B cell (primary cell): ENCODE measurements at regions not wholly inside any gene's neighbourhood (a gene's known extent, or its start where the extent isn't known, plus 50 kb on each side); places are given as distances from the start of the nearest gene placed in this dataset.

Source experiments
- EZH2 ChIP-seq: IDR thresholded peaks from 2 replicates; pipeline ENCODE4 v1.6.1; 2012; ENCODE audit warnings: borderline replicate concordance, low read depth, mild to moderate bottlenecking, moderate library complexity, low read length; ENCODE audit not compliant: insufficient read depth, poor library complexity, severe bottlenecking
- TF ChIP-seq, protein P1 (sequence below): fragments of 200-600 bp; IDR thresholded peaks from one replicate; pipeline ENCODE4 v1.8.0; 2022; ENCODE audit warnings: antibody characterized with exemption, mild to moderate bottlenecking

DNA sequence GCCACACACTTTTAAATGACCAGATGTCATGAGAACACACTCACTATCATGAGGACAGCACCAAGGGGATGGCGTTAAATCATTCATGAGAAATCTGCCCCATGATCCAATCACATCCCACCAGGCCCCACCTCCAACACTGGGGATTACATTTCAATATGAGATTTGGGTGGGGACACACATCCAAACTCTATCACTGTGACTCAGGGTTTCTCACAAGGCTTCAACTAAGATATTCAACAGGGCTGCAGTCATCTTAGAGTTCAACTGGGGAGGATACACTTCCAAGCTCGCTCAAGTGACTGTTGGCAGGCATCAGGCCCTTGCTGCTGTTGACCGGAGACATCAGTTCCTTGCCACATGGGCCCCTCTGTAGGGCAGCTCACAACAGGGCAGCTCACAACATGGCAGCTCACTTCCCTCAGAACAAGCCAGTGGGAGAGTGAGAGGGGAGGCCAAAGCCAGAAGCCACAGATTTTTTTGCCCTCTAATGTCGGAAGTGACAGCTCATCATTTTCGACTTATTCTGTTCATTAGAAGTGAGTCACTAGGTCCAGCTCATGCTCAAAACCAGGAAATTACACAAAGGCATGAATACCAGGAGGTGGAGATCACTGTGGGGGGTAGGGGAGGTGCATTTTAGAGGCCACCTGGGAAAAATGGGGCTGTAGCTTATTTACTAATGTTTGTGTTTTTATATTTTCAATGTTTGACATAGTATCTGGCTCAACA lies 50.8 kb upstream of the PTHLH start:
- no peak for TF ChIP-seq EZH2
- TF ChIP-seq, protein P1, sequence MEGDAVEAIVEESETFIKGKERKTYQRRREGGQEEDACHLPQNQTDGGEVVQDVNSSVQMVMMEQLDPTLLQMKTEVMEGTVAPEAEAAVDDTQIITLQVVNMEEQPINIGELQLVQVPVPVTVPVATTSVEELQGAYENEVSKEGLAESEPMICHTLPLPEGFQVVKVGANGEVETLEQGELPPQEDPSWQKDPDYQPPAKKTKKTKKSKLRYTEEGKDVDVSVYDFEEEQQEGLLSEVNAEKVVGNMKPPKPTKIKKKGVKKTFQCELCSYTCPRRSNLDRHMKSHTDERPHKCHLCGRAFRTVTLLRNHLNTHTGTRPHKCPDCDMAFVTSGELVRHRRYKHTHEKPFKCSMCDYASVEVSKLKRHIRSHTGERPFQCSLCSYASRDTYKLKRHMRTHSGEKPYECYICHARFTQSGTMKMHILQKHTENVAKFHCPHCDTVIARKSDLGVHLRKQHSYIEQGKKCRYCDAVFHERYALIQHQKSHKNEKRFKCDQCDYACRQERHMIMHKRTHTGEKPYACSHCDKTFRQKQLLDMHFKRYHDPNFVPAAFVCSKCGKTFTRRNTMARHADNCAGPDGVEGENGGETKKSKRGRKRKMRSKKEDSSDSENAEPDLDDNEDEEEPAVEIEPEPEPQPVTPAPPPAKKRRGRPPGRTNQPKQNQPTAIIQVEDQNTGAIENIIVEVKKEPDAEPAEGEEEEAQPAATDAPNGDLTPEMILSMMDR, result no peak
